Transverse colon (tissue), 3 donors: ENCODE measurements at regions not wholly inside any gene's neighbourhood (a gene's known extent, or its start where the extent isn't known, plus 50 kb on each side); places are given as distances from the start of the nearest gene placed in this dataset.

Experiments
- EP300 ChIP-seq: sonication (generic); formaldehyde crosslinking; IDR thresholded peaks from one replicate; pipeline ENCODE4 v1.6.1; 2017; ENCODE audit warnings: antibody characterized with exemption, low read depth
- POLR2A ChIP-seq: fragments of 450-650 bp; IDR thresholded peaks from one replicate; pipeline ENCODE4 v1.6.1; 2016; ENCODE audit warnings: antibody characterized with exemption, mild to moderate bottlenecking, moderate library complexity
- TF ChIP-seq, protein P1 (sequence below), 5 experiments: fragments of 200-600 bp in 3 of 5; fragments of 450-650 bp in 2 of 5; sonication (generic) in 3 of 5; IDR thresholded peaks; 1 replicate in 2 of 5; 2 replicates in 3 of 5; pipeline ENCODE4 v1.5.1; 2016 to 2017; ENCODE audit warnings: antibody characterized with exemption in 5 of 5, inconsistent platforms in 3 of 5, mild to moderate bottlenecking in 2 of 5, moderate library complexity in 1 of 5

DNA sequence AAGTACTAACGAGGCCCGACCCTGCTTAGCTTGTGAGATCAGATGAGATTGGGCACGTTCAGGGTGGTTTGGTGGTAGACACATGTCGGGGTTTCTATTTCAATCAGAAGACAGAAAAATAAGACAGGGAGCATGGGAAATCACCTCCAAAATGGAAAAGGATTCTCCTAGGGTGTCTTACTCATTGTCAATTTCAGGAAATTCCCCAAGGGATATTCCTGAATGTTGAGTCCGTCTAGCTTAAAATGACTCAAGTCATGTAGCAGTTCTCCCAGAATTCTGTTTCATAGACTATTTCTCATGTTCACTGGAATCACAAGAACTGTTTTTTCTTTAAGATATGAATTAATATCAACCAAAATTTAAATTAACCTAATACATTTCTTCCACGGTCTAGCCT, 380.1 kb downstream of the EFNB2 start:
- TF ChIP-seq EP300, result no peak
- TF ChIP-seq, protein P1, sequence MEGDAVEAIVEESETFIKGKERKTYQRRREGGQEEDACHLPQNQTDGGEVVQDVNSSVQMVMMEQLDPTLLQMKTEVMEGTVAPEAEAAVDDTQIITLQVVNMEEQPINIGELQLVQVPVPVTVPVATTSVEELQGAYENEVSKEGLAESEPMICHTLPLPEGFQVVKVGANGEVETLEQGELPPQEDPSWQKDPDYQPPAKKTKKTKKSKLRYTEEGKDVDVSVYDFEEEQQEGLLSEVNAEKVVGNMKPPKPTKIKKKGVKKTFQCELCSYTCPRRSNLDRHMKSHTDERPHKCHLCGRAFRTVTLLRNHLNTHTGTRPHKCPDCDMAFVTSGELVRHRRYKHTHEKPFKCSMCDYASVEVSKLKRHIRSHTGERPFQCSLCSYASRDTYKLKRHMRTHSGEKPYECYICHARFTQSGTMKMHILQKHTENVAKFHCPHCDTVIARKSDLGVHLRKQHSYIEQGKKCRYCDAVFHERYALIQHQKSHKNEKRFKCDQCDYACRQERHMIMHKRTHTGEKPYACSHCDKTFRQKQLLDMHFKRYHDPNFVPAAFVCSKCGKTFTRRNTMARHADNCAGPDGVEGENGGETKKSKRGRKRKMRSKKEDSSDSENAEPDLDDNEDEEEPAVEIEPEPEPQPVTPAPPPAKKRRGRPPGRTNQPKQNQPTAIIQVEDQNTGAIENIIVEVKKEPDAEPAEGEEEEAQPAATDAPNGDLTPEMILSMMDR (IDR thresholded peaks at IDR 0.05), result no peak
- no peak for TF ChIP-seq POLR2A
